ENCODE measurements at regions not wholly inside any gene's neighbourhood (a gene's known extent, or its start where the extent isn't known, plus 50 kb on each side); places are given as distances from the start of the nearest gene placed in this dataset.

- POLR2A ChIA-PET = no interaction called here
- no peak overlapping the region for H3K4me3 Mint-ChIP-seq
- Histone ChIP-seq H3K9me3 (ENCODE audit: control insufficient read depth in 1 of 2, insufficient read depth in 1 of 2, low read length in 2 of 2) (no peaks in the 10 kb centered on the region), H3K4me3 (ENCODE audit: low read length) (no peak overlapping the region), H3K27ac (ENCODE audit: low read depth in 1 of 2, low read length in 2 of 2) (no peak overlapping the region), H3K4me1 (ENCODE audit: insufficient read depth, low read length) (no peaks in the 10 kb centered on the region), H3K27me3 (ENCODE audit: control insufficient read depth in 1 of 2, insufficient read depth in 2 of 2, low read length in 2 of 2) (no peaks in the 10 kb centered on the region), H3K36me3 (ENCODE audit: insufficient read depth, low read length) (no peaks in the 10 kb centered on the region)
- H3K4me1 Mint-ChIP-seq (ENCODE audit: low read depth) = no peaks in the 10 kb centered on the region
- no peaks in the 10 kb centered on the region for H3K36me3 Mint-ChIP-seq (ENCODE audit: low read depth)
- CTCF ChIA-PET = no interaction called here
- ATAC-seq (ENCODE audit: poor library complexity) (no peak), DNase-seq (no peak)
- TF ChIP-seq CTCF (IDR thresholded peaks at IDR 0.05) = no peak
- intact Hi-C loops (cut with DNase I, micrococcal nuclease) = no loop called here
- no peaks in the 10 kb centered on the region for H3K27me3 Mint-ChIP-seq
- no peak overlapping the region for H3K27ac Mint-ChIP-seq
- H3K9me3 Mint-ChIP-seq = no peaks in the 10 kb centered on the region
Observed at GRCh38 chr10:113305871-113306270, 247.0 kb upstream of the HABP2 start.

GRCh38 chr10:113309791-113310190 is 243.1 kb upstream of the HABP2 start:
- Histone ChIP-seq H3K27me3 (ENCODE audit: control insufficient read depth in 1 of 2, insufficient read depth in 2 of 2, low read length in 2 of 2) (no peaks in the 10 kb centered on the region), H3K36me3 (ENCODE audit: insufficient read depth, low read length) (no peaks in the 10 kb centered on the region), H3K4me1 (ENCODE audit: insufficient read depth, low read length) (no peaks in the 10 kb centered on the region), H3K9me3 (ENCODE audit: control insufficient read depth in 1 of 2, insufficient read depth in 1 of 2, low read length in 2 of 2) (no peaks in the 10 kb centered on the region), H3K27ac (ENCODE audit: low read depth in 1 of 2, low read length in 2 of 2) (no peak overlapping the region), H3K4me3 (ENCODE audit: low read length) (no peak overlapping the region)
- POLR2A ChIA-PET = no interaction called here
- intact Hi-C loops (cut with DNase I, micrococcal nuclease) = no loop called here
- TF ChIP-seq CTCF (IDR thresholded peaks at IDR 0.05) = no peak
- H3K4me3 Mint-ChIP-seq = no peak overlapping the region
- CTCF ChIA-PET = no interaction called here
- H3K36me3 Mint-ChIP-seq (ENCODE audit: low read depth) = no peaks in the 10 kb centered on the region
- DNase-seq (no peak), ATAC-seq (ENCODE audit: poor library complexity) (no peak)
- H3K27ac Mint-ChIP-seq = no peak overlapping the region
- H3K27me3 Mint-ChIP-seq = no peaks in the 10 kb centered on the region
- no peaks in the 10 kb centered on the region for H3K4me1 Mint-ChIP-seq (ENCODE audit: low read depth)
- H3K9me3 Mint-ChIP-seq = no peaks in the 10 kb centered on the region

GRCh38 chr10:113310347-113310746 is 242.5 kb upstream of the HABP2 start:
- H3K9me3 ChIP-seq (ENCODE audit: control insufficient read depth in 1 of 2, insufficient read depth in 1 of 2, low read length in 2 of 2) = no peaks in the 10 kb centered on the region
- H3K4me1 ChIP-seq (ENCODE audit: insufficient read depth, low read length) = no peaks in the 10 kb centered on the region
- H3K4me3 Mint-ChIP-seq = no peak overlapping the region
- H3K27ac Mint-ChIP-seq = no peak overlapping the region
- intact Hi-C loops (cut with DNase I, micrococcal nuclease) = no loop called here
- DNase-seq (no peak), ATAC-seq (ENCODE audit: poor library complexity) (no peak)
- TF ChIP-seq CTCF (IDR thresholded peaks at IDR 0.05) = no peak
- POLR2A ChIA-PET = no interaction called here
- H3K9me3 Mint-ChIP-seq = no peaks in the 10 kb centered on the region
- no peak overlapping the region for H3K27ac ChIP-seq (ENCODE audit: low read depth in 1 of 2, low read length in 2 of 2)
- no peaks in the 10 kb centered on the region for H3K27me3 ChIP-seq (ENCODE audit: control insufficient read depth in 1 of 2, insufficient read depth in 2 of 2, low read length in 2 of 2)
- H3K4me1 Mint-ChIP-seq (ENCODE audit: low read depth) = no peaks in the 10 kb centered on the region
- no peaks in the 10 kb centered on the region for H3K27me3 Mint-ChIP-seq
- H3K36me3 Mint-ChIP-seq (ENCODE audit: low read depth) = no peaks in the 10 kb centered on the region
- CTCF ChIA-PET = interaction anchor here (0.6 kb wide), 1 partner anchor 22 kb away, joined by 3 read pairs; no protein-coding TSS in a partner anchor
- H3K4me3 ChIP-seq (ENCODE audit: low read length) = no peak overlapping the region
- H3K36me3 ChIP-seq (ENCODE audit: insufficient read depth, low read length) = no peaks in the 10 kb centered on the region

All from CD4-positive, alpha-beta T cell (primary cell).